ENCODE measurements at regions not wholly inside any gene's neighbourhood (a gene's known extent, or its start where the extent isn't known, plus 50 kb on each side); places are given as distances from the start of the nearest gene placed in this dataset.

DNA sequence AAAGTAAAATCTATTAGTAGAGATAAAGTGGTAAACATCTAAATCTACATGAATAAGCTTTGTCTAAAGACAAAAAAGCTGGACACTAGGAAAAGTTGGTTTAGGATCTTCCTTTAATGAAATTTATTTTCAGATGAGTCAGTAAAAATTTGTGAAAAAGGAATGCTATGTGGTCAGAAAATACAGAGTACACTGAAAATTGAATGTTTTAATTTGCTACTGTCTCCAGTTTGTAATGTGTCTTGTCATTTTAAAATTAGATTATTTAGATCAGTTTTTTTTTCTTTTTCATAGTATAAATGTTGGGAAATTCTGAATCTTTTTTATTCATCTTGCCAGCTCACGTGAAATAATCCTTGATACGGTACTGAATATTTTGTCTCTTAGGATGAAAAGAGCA is 56.9 kb downstream of the SLITRK6 start:
- no peak for DNase-seq

DNA sequence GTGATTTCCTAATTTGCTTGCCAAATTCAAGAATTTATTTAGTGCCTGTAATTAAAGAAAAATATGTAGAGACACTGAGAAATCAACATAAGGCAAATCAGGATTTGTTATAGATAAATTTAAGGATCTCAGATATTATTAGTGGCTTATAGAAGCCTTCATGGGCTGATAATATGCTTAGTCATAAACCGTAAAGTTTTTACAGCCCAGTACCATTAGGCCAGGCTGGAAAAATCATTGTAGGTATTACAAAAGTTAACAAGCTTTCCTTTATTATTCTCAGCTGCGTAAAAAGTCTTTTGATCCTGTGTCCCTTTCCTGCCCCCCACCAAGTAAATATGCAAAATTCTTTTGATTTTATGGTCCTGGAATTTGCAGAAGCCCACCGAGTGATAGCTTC is 58.2 kb downstream of the SLITRK6 start:
- DNase-seq: no peak

DNA sequence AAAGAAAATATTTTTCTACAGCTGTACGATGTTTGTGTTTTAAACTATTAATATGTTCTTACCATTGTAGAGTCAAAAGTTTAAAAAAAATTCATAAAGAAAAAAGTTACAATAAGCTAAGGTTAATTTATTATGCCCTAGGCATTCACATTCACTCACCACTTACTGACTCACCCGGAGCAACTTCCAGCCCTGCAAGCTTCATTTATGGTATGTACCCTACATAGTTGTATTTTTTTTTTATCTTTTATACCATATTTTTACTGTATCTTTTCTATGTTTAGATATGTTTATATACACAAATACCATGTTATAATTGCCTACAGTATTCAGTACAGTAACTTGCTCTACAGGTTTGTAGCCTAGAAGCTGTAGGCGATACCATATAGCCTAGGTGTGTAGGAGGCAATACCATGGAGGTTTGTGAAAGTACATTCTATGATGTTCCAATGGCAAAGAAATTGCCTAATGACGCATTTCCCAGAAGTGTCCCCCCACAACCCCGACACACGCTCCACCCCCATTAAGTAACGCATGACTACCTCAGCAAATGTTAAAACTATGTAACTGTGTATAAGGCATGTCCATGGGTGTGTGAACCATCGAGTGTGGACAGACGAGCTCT is 60.4 kb downstream of the SLITRK6 start:
- no peak for DNase-seq

DNA sequence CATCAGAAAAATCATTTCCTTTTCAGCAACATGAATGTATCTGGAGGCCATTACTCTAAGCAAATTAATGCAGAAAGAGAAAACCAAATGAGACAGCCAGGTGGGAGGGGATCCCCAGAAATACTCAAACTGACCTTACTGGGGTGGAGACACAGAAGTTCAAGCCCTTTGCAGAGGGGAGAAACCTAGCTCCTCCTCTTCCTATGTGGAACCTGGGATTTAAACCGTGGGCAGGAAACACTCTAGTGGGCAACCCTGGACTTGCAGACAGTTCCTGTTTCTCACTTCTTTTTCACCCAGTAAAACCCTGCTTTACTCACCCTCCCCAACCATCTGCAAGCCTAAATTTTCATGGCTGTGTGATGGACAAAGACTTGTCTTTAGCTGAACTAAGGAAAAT is 61.3 kb downstream of the SLITRK6 start:
- no peak for DNase-seq

DNA sequence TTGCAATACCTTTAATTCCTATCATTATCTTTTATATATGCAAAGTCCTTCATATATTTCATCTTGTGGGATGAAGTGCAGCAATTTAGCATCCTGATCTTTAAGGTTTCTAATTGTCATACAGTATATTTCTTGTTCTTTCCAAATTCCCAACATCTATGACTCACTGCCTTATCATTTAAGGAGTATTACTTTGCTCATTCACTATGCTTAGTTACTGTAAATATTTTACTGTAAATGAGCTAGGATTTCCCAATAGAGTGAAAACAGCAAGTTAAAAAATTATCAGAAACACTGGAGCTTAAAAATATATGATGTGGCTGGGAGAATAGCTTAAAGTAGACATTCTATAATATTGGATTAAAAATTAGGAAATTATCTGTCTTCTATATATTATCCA is 69.9 kb downstream of the SLITRK6 start:
- no peak for DNase-seq

DNA sequence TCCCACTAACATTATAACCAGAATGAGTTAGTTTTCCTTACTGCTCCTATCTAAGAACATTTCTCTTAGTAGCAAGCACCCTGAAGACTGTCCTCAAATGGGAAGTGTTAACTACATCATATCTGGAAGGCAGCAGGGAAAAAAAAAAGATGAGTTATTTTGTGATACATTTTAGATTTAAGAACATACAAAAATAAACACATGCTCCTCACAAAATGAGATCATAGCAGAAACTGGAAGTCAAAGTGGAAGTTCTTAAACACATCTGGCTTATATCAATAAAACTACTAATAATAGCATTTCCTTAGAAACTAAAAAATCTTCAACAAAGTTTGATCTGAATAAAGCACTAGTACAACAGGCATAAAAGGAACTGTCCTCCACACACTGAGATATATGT is 70.4 kb downstream of the SLITRK6 start:
- DNase-seq: no peak

DNA sequence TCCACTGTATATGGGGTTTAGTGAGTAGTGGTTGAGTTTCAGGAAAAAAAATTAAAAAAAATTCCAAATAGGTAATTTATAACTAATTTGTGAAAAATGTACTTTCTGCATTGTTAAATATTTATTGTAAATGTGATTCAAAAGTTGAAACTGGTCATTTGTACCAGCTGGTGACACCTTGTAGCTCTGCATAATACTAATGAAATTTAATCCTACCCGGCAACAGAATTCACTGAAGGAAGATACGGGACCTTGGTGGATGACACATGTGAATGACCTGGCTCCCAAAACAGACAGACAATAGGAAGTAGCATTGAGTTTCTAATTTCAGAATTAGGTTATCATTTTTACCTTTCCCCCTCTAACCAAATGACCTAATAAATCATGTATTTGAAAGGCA is 73.8 kb downstream of the SLITRK6 start:
- no peak for DNase-seq

DNA sequence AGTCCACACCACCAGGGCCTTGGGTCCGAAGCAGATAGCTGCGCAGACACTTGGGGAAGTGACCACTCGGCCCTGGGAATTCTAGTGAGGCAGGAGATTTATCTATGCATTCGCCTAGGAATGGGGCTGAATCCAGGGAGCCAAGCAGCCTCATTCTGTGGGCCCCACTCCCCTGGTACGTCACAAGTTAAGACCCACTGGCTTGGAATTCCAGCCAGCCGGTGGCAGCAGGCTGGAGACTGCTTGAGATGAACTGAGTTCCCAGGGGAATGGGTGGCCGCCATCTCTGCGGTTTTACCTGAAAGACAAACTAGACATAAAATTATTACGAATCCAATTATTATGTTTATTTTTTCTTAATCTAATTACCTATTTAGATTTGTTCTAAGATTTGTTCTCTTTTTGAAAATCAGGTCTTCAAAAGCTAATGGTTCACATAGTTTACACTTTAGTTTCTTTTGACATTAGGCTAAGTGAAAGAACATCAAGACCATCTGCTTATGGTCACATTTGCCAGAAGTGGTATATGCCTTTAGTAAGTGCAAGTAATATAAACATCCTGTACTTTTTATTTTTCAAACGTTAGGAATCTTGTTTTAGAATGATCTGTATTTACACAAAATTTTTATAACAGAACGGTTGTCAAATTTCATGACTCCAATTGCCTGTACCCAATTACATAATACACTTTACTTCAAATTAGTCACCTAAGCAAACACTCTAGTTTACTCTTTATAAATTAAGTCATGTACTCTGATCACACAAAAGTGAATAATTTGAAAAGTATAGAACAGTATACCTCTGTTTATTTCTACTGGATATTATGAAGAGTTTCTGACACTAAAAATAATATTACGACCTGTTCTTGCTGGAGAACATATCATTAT is 74.4 kb downstream of the SLITRK6 start:
- no peak for DNase-seq

DNA sequence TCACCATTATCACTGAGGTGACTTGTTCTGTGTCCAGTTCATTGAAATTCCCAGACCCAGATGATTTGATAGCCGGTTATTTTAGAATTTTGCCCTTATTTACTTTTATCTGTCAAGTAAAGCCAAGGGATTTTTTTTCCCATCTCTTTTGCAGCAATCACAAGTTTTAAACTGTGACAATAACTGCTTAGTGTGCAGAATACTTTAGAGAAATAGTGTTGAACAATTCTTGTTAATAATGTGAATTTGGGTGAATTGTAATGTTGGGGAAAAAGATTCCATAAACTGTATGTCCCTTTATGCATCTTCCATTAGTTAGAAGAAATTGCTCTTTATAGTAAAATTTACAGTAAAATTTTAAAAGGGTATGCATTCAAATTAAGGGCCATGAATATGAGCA is 79.5 kb downstream of the SLITRK6 start:
- DNase-seq: no peak

DNA sequence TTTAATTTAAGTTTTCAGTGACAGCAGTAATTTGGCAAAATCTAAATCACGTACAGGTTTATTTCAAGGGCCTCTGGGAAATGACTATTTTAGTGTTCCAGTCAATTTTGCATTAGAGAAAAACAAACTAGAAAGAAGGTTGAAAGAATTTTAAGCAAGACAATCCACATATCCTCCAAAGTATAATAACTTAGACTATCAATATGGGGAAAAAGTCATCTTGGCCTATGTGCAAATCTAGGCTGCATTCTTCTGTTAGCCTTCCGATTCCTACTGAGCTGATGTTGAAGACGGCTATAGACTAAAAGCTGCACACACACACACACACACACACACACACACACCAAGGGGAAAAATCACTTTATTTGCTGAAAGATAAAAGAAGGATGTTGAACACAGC is 81.3 kb downstream of the SLITRK6 start:
- DNase-seq: no peak

DNA sequence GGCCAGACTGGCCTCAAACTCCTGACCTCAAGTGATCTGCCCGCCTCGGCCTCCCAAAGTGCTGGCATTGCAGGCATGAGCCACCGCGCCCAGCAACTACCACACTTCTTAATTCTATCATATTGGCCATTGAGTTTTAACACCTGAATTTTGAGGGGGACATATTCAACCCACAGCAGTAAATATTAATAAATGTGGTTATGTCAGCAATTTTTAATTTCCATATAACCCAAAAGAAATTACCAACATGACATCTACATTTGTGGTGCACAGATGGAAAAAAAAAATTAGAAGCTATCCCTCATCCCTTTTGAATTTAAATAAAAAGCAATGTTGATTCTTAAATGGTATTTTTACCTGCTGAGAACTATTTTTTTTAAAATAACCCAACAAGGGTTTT is 88.7 kb downstream of the SLITRK6 start:
- no peak for DNase-seq

DNA sequence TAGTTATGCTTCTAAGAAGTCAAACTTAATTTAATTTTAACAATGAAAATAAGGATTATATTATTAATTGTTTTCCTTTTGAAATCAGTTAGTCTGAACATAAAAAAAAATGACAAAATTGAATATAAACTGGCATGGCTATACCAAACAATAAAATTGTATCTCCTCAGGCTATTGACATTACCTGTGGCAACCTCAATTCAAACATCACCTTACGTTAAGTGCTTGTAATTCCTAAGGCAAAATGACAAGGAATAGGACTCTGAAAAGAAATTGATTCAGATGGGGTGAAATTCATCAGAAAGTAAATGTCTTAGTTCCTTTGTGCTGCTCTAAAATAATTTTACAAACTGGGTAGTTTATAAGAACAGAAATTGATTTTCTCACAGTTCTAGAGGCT is 89.5 kb downstream of the SLITRK6 start:
- DNase-seq: no peak

DNA sequence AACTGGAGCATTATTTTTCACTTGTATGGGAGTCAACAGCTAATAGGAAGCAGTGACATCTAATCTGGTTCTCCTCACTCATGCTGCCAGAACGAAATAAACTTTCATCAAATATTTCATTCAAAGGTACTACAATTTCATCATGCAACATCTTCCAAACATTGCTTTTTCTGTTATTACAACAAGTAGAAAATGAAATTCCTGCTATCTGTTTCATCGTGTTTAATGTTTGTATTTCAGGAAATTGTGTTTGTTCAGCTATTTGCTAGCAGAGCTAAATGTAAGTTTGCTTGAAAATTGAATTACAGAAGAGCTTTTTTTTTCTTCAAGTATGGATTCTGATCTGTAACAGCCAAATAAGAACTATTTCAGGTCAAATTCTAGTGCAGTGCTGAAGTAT is 90.1 kb downstream of the SLITRK6 start:
- DNase-seq: no peak

DNA sequence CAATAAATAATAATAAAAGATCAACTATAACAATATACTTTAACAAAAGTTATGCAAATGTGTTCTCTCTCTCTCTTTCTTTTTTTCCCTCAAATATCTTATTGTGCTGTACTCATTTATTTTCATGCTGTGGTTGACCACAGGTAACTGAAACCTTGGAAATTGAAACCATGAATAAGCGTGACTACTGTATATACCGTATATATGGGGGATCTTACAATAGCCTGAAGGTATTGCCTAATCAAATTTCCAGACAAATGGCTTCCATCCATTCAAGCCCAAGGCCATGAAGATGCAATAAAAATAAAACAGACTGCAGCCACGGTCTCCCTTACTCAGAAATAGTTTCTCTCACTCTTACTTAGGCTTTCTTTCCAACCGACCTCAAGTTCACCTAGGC is 98.3 kb downstream of the SLITRK6 start:
- no peak for DNase-seq

DNA sequence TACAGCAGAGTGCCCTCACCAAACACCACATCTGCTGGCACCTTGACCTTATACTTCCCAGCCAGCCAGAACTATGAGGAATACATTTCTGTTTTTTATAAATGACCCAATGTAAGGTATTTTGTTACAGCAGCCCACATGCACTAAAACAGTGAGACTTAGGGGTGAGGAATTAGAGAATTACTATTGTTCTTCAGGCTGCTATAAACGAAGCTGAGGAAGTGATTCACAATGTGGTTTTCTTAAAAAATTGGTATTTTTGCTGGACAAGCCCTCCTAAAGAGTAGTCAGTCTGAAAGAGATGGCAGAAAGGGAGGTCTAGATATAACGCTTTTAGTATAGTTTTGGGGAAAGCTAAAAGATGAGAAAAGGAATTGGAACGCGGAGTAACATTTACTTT is 101.0 kb downstream of the SLITRK6 start:
- DNase-seq: no peak

DNA sequence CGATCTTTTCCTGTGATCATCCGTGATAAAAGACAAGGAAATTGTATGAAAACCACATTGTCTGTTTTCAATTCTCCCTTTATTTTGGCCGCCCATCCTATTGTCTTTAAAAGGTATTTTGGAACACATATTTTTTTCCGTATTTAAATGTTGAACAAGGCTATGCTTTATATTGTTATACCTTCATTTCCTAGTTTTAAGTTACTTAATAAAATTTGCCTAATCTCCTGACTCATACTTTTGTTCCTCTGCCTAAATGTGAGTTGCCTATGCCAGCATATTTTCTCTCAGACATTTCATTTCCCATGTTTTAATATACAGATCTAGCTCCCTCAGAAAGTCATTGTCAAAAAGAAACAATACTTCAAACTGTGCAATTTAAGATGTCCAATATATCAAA is 104.2 kb downstream of the SLITRK6 start:
- no peak for DNase-seq

DNA sequence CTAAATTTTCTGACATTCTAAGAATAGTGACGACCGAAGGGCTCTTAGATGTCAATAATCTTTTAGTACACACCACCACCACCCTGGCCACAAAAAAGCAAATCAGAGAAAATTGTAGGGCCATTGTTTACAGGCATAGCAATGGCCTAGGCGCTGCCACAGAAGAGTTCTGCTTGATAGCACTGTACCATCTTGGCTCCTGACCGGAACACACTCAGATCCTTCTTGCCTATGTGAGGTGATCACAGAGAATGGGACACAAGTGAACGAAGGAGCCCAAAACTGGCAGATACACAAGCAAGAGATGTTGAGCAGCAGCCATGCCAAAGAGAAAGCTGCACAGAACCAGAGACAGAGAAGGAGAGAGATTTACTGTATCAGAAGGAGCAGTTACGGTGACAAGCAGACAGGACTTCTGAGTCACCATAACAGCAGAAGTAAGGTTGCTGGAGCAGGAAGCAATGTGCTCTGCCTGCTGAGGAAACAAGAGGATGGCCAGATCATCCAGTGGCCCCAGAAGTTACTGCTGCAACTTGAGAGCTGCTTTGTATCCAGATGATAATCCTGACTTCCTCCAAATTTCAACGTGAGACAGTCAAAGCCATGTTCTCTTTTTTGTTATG is 105.2 kb downstream of the SLITRK6 start:
- no peak for DNase-seq

DNA sequence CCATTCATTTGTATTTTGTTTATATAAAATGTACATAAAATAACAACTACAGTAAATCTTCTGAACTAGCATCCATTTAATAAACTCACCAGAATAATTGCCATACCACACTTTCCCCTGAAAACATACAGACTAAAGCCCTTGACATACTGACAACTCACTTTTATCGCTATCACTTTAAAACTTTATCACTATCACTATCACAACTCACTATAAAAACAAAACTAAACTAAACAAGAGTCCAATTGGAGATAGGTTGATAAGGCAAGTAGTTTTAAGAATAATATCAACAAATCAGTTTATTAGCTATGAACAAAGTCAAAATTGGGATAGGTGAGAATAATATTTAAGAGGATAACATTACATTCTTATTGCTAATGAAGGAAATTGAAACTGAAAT is 108.9 kb downstream of the SLITRK6 start:
- DNase-seq: no peak

DNA sequence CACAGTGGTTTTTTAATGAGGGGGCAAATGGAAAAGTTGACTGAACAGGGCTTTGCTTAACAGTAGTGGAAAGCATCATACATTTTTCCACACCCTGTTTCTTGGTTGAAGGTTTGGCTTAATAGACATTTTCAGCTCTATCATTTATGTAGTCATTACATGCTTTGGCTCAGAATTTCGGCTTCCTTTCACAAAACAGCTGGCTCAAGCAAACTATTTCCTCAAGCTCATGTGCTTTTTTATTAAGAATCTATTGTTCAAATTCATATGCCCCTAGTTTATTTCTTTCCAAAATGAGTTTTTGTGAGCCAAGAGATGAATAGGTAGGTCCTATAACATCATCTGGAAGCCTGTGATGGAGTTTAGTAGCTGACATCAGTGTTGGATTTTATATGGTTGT is 113.8 kb downstream of the SLITRK6 start:
- no peak for DNase-seq

DNA sequence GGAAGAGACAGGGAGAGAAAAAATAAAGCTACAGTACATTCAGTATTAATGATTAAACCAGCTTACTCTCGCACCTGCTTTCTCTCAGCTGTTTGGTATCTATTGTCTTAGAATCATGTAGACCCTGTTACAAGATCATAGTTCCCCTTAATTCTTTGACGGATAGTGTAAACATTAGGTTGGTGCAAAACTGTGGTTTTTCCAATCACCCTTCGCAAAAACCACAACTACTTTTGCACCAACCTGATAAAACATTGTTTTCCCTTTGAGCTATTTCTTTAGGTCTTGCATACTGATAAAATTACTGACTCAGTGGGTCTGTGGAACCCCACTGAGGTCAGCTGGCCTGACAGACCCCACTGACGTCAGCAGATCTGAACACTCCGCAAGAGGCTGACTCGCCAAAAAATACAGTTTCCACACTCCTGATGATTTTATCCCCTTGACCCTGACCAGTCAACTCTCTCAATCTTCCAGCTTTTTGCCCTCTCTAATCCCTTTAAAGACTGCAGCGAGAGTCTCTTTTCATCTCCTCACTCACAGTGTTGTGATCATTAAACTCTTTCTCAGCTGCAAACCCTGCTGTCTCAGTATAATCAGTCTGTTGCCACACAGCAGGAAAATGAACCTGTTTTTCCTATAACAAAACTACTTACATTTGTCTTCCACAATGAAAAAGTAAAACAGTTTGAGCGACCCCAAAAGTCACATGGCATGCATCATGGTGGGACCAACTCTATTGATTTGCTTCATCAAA is 123.9 kb downstream of the SLITRK6 start:
- DNase-seq: no peak

DNA sequence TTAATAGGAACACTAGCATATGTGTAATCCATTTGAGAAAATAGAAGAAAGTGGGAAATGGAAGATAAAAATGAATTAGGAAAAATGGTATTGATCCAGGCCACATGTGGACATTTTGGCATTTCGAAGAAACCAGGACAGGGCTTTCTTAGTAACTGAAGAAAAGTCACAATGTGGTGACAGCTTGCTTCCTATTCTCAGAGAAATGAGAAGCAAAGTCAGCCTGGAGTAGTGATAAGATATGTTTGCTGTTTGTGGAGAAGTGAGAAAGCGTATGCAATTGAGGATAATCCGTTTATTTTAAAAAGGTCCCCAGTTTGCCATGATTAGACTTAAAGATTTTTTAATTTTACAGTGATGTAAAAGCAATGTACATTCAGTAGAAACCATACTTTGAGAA is 127.9 kb downstream of the SLITRK6 start:
- no peak for DNase-seq

DNA sequence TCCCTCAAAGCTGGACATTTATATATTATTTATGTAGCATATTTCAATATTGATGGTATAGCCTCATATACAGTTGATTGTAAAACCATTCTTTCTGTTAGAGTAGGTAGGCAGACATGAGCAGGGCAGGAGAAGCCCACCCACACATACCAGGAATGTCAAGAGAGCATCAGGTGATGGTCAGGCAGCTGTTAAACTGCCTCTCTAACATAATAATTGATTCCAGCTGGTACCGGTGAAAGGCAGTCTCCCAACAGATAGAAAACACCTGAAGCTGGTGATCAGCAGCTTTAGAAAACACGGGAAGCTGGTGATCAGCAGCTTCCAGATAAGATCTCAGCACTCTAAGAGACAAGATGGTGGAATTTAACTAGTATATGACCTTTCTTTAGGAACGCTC is 132.9 kb downstream of the SLITRK6 start:
- no peak for DNase-seq

DNA sequence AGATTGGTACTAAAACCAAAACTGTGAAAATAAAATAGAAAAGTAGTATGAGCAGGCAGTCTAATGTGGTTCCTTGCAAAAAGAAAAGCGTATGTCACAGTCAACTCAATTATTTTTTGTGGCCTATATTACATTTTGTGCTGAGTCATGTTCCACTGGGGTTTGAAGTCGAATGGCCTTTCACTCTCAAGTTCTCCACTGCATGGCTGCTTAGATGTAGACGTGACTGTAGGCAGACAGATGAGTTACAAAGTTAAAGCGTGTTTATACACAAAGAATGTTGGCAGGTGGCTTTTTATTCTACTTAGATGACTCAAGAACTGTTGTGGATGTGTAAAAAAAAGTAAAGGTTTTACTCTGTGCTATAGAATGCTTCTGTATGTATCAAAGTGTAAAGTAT is 133.9 kb downstream of the SLITRK6 start:
- DNase-seq: no peak

DNA sequence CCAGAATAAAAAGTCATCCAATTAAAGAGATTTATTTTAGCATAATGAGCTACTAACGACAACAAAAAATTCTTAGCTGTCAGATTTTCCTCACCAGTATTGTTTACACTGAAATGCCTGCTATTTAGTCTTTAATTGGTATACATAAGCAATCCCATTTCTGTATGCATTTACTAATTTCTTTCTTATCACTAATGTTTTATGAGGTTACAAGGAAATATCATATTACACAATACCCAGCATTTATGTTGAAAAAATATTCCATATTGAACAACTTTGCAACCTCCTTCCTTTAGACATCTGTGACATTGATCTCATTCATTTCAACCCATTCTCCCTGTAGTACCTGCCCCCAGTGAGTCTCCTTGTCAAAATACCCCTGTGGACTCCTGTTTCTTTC is 135.4 kb downstream of the SLITRK6 start:
- DNase-seq: no peak
